IMR-90 (cell line): ENCODE measurements at regions not wholly inside any gene's neighbourhood (a gene's known extent, or its start where the extent isn't known, plus 50 kb on each side); places are given as distances from the start of the nearest gene placed in this dataset.

Experiments
- ATAC-seq: fragments of 200-7000 bp; cut with Tn5 transposase; 2 replicates; pipeline ENCODE4 v1.9.1; 2020; ENCODE audit warnings: low read depth, mild to moderate bottlenecking, moderate library complexity
- BruUV-seq: library from RNA; stranded (reverse); fragments of 400-500 nt; replicated peaks from 2 replicates; lab custom pipeline; 2021; lab: Mats Ljungman, UMichigan
- CTCF ChIA-PET: fragments of 300-600 bp; formaldehyde crosslinking; extraction: SDS; loops from one replicate; lab custom pipeline; 2021; ENCODE audit warnings: antibody characterized with exemption; lab: Yijun Ruan, JAX
- POLR2A ChIA-PET: fragments of 300-600 bp; sonication (Branson Sonifier 250); formaldehyde crosslinking; loops from one replicate; lab custom pipeline; 2022; ENCODE audit warnings: antibody characterized with exemption; ENCODE audit not compliant: unreplicated experiment; lab: Charles Lee
- DNase-seq: peaks from one replicate; pipeline ENCODE4 v3.0.0; 2013
- H2AFZ ChIP-seq: replicated peaks from 2 replicates; pipeline ENCODE3; 2013; ENCODE audit warnings: low read length, mild to moderate bottlenecking; ENCODE audit not compliant: poor library complexity
- H2AK5ac ChIP-seq: 2 replicates; pipeline ENCODE4 v1.6.1; 2013; ENCODE audit warnings: low read depth, low read length, inconsistent platforms
- H2AK9ac ChIP-seq: replicated peaks from 2 replicates; pipeline ENCODE3; 2013; ENCODE audit warnings: mild to moderate bottlenecking, low read depth, low read length, moderate library complexity; ENCODE audit not compliant: poor library complexity
- H2BK120ac ChIP-seq: 2 replicates; pipeline ENCODE4 v1.6.1; 2013; ENCODE audit warnings: low read depth, low read length, inconsistent platforms
- H2BK15ac ChIP-seq: 3 replicates; pipeline ENCODE4 v1.6.1; 2013; ENCODE audit warnings: low read depth, low read length, inconsistent platforms
- H2BK20ac ChIP-seq: 2 replicates; pipeline ENCODE4 v1.6.1; 2013; ENCODE audit warnings: low read depth, mild to moderate bottlenecking, inconsistent platforms, low read length, moderate library complexity
- H2BK5ac ChIP-seq: 2 replicates; pipeline ENCODE4 v1.6.1; 2013; ENCODE audit warnings: mild to moderate bottlenecking, low read depth, low read length, inconsistent platforms; ENCODE audit not compliant: poor library complexity, severe bottlenecking
- H3K14ac ChIP-seq: replicated peaks from 2 replicates; pipeline ENCODE4 v1.6.1; 2013; ENCODE audit warnings: low read depth, low read length, inconsistent platforms
- H3K18ac ChIP-seq: 2 replicates; pipeline ENCODE4 v1.6.1; 2013; ENCODE audit warnings: low read depth, low read length, control low read depth
- H3K23ac ChIP-seq: 2 replicates; pipeline ENCODE4 v1.6.1; 2013; ENCODE audit warnings: low read depth, low read length, inconsistent platforms
- H3K27ac ChIP-seq: 2 replicates; pipeline ENCODE4 v1.5.1; 2013; ENCODE audit warnings: mild to moderate bottlenecking, control low read depth, low read length; ENCODE audit not compliant: insufficient read depth
- H3K27me3 ChIP-seq: 2 replicates; pipeline ENCODE4 v1.6.1; 2013; ENCODE audit warnings: low read length; ENCODE audit not compliant: control insufficient read depth, insufficient read depth
- H3K36me3 ChIP-seq: 2 replicates; pipeline ENCODE4 v1.6.1; 2013; ENCODE audit warnings: low read length, mixed read lengths; ENCODE audit not compliant: control insufficient read depth, insufficient read depth
- H3K4ac ChIP-seq: 2 replicates; pipeline ENCODE4 v1.6.1; 2013; ENCODE audit warnings: low read depth, low read length, inconsistent platforms
- H3K4me1 ChIP-seq: 2 replicates; pipeline ENCODE4 v1.6.1; 2013; ENCODE audit warnings: low read length, mixed read lengths; ENCODE audit not compliant: control insufficient read depth, insufficient read depth
- H3K4me2 ChIP-seq: 2 replicates; pipeline ENCODE4 v1.6.1; 2013; ENCODE audit warnings: low read depth, mild to moderate bottlenecking, control low read depth, low read length, moderate library complexity
- H3K4me3 ChIP-seq: 2 replicates; pipeline ENCODE4 v1.5.1; 2013; ENCODE audit warnings: low read depth, mild to moderate bottlenecking, control low read depth, low read length, moderate library complexity; ENCODE audit not compliant: insufficient read depth
- H3K56ac ChIP-seq: 2 replicates; pipeline ENCODE4 v1.6.1; 2013; ENCODE audit warnings: low read length, inconsistent platforms; ENCODE audit not compliant: insufficient read depth; ENCODE audit errors: extremely low read depth
- H3K79me1 ChIP-seq, 2 experiments: 2 replicates each; pipeline ENCODE4 v1.6.1; 2013; ENCODE audit warnings: low read length in 2 of 2, inconsistent platforms in 1 of 2, low read depth in 1 of 2
- H3K9ac ChIP-seq: 2 replicates; pipeline ENCODE4 v1.6.1; 2013; ENCODE audit warnings: low read depth, low read length, control low read depth
- H3K9me1 ChIP-seq: 2 replicates; pipeline ENCODE4 v1.6.1; 2013; ENCODE audit warnings: low read length, inconsistent platforms; ENCODE audit not compliant: insufficient read depth
- H3K9me3 ChIP-seq: 2 replicates; pipeline ENCODE4 v1.6.1; 2013; ENCODE audit warnings: low read length; ENCODE audit not compliant: control insufficient read depth, insufficient read depth
- H4K20me1 ChIP-seq: 2 replicates; pipeline ENCODE4 v1.6.1; 2013; ENCODE audit warnings: low read length, inconsistent platforms; ENCODE audit not compliant: insufficient read depth
- H4K5ac ChIP-seq: 2 replicates; pipeline ENCODE4 v1.6.1; 2013; ENCODE audit warnings: mild to moderate bottlenecking, low read depth, low read length, control low read depth
- H4K8ac ChIP-seq, 2 experiments: 2 replicates each; pipeline ENCODE4 v1.6.1; 2013; ENCODE audit warnings: low read depth in 2 of 2, low read length in 2 of 2, control low read depth in 1 of 2, inconsistent platforms in 1 of 2
- H4K91ac ChIP-seq: 2 replicates; pipeline ENCODE4 v1.6.1; 2013; ENCODE audit warnings: low read depth, low read length, inconsistent platforms; ENCODE audit not compliant: insufficient read depth
- BHLHE40 ChIP-seq: fragments of 150-350 bp; IDR thresholded peaks from 2 replicates; pipeline ENCODE4 v1.6.1; 2016; ENCODE audit warnings: mild to moderate bottlenecking, low read depth, low read length
- CHD1 ChIP-seq: IDR thresholded peaks from 2 replicates; pipeline ENCODE4 v1.6.1; 2012; ENCODE audit warnings: low read depth, low read length, improper control_type of control experiment
- CTCF ChIP-seq: conservative IDR thresholded peaks from 2 replicates; pipeline ENCODE4 v1.5.1; 2012; ENCODE audit warnings: mild to moderate bottlenecking, low read depth, low read length, improper control_type of control experiment
- FOS ChIP-seq: fragments of 150-350 bp; IDR thresholded peaks from 2 replicates; pipeline ENCODE4 v1.6.1; 2016; ENCODE audit warnings: low read depth, low read length
- MAFK ChIP-seq: IDR thresholded peaks from 2 replicates; pipeline ENCODE4 v1.6.1; 2012; ENCODE audit warnings: low read depth, low read length, improper control_type of control experiment
- NFE2L2 ChIP-seq: fragments of 150-350 bp; IDR thresholded peaks from 2 replicates; pipeline ENCODE4 v1.6.1; 2016; ENCODE audit warnings: low read depth, mild to moderate bottlenecking, low read length
- POLR2A ChIP-seq: IDR thresholded peaks from 2 replicates; pipeline ENCODE4 v1.6.1; 2012; ENCODE audit warnings: mild to moderate bottlenecking, low read depth, low read length
- RAD21 ChIP-seq: IDR thresholded peaks from 2 replicates; pipeline ENCODE4 v1.6.1; 2012; ENCODE audit warnings: low read length, improper control_type of control experiment
- RCOR1 ChIP-seq: IDR thresholded peaks from 2 replicates; pipeline ENCODE4 v1.6.1; 2012; ENCODE audit warnings: mild to moderate bottlenecking, low read length, improper control_type of control experiment; ENCODE audit not compliant: insufficient replicate concordance
- RFX5 ChIP-seq: IDR thresholded peaks from 2 replicates; pipeline ENCODE4 v1.8.0; 2012; ENCODE audit warnings: low read depth, mild to moderate bottlenecking, low read length, moderate library complexity
- SMC3 ChIP-seq: fragments of 150-350 bp; IDR thresholded peaks from 2 replicates; pipeline ENCODE4 v1.6.1; 2016; ENCODE audit warnings: low read depth, mild to moderate bottlenecking, antibody characterized with exemption, low read length, moderate library complexity
- WGBS, 2 experiments: methylation state at CpG; one replicate each; pipeline versions ENCODE4 v1.1.5 to v1.1.7; 2013; ENCODE audit warnings: missing lambda C conversion rate in 2 of 2; ENCODE audit not compliant: insufficient read length in 1 of 2; ENCODE audit errors: extremely low coverage in 2 of 2; 5-methylcytosine and 5-hydroxymethylcytosine counted together
- dilution Hi-C: fragments of 300-500 bp; cut with HindIII; formaldehyde crosslinking; loops from one replicate; pipeline ENCODE4 v1.14.3; 2018; ENCODE audit warnings: low sequenced_read_pairs; ENCODE audit not compliant: unreplicated experiment
- in situ Hi-C: fragments of 300-500 bp; cut with MboI; formaldehyde crosslinking; loops from 3 replicates; pipeline ENCODE4 v1.14.3; 2019; ENCODE audit warnings: low sequenced_read_pairs, inconsistent platforms, mixed read lengths
- intact Hi-C: fragments of 100-400 bp; cut with micrococcal nuclease; formaldehyde crosslinking; loops from 2 replicates; pipeline ENCODE4 v1.10.0; 2022
- TF ChIP-seq, protein P1 (sequence below): fragments of 150-350 bp; IDR thresholded peaks from 2 replicates; pipeline ENCODE4 v1.6.1; 2017; ENCODE audit warnings: mild to moderate bottlenecking, antibody characterized with exemption, low read length, low read depth
- TF ChIP-seq, protein P2 (sequence below): fragments of 150-350 bp; IDR thresholded peaks from 2 replicates; pipeline ENCODE4 v1.6.1; 2016; ENCODE audit warnings: low read depth, mild to moderate bottlenecking, low read length, moderate library complexity, borderline replicate concordance

GRCh38 chr10:23786594-23786993 lies 347.7 kb downstream of the OTUD1 start:
- no peak for DNase-seq
- Histone ChIP-seq H3K79me1 (no peaks in the 10 kb centered on the region), H3K4me3 (no peak overlapping the region), H3K23ac (no peak overlapping the region), H2BK20ac (no peak overlapping the region), H4K8ac (no peak overlapping the region), H4K91ac (no peak overlapping the region), H2BK120ac (no peak overlapping the region), H4K20me1 (no peaks in the 10 kb centered on the region), H3K27ac (no peak overlapping the region), H3K18ac (no peak overlapping the region), H2BK15ac (no peak overlapping the region), H3K36me3 (no peaks in the 10 kb centered on the region), H3K4me2 (no peak overlapping the region), H2AK5ac (no peak overlapping the region), H3K27me3 (no peaks in the 10 kb centered on the region), H3K9me3 (peaks cover 3% of the 10 kb centered on the region; the same call in 1 of the 2 replicates), H2AFZ (no peak overlapping the region), H4K5ac (no peak overlapping the region), H3K14ac (no peak overlapping the region), H3K4me1 (no peaks in the 10 kb centered on the region), H3K4ac (no peak overlapping the region), H3K9ac (no peak overlapping the region), H3K9me1 (no peaks in the 10 kb centered on the region), H3K56ac (no peak overlapping the region), H2AK9ac (no peak overlapping the region), H2BK5ac (no peak overlapping the region)
- no peak for ATAC-seq
- dilution Hi-C loops (no loop called here), in situ Hi-C loops (no loop called here), intact Hi-C loops (no loop called here)
- BruUV-seq = no TSS peak
- WGBS, 2 experiments = no CpG with 5 or more reads among the region's 1 CpG
- no peak for TF ChIP-seq MAFK
- no peak for TF ChIP-seq RAD21
- TF ChIP-seq NFE2L2 = no peak
- TF ChIP-seq POLR2A = no peak
- TF ChIP-seq, protein P1, sequence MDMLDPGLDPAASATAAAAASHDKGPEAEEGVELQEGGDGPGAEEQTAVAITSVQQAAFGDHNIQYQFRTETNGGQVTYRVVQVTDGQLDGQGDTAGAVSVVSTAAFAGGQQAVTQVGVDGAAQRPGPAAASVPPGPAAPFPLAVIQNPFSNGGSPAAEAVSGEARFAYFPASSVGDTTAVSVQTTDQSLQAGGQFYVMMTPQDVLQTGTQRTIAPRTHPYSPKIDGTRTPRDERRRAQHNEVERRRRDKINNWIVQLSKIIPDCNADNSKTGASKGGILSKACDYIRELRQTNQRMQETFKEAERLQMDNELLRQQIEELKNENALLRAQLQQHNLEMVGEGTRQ = no peak
- TF ChIP-seq CTCF = no peak
- TF ChIP-seq CHD1 = no peak
- no peak for TF ChIP-seq SMC3
- TF ChIP-seq, protein P2, sequence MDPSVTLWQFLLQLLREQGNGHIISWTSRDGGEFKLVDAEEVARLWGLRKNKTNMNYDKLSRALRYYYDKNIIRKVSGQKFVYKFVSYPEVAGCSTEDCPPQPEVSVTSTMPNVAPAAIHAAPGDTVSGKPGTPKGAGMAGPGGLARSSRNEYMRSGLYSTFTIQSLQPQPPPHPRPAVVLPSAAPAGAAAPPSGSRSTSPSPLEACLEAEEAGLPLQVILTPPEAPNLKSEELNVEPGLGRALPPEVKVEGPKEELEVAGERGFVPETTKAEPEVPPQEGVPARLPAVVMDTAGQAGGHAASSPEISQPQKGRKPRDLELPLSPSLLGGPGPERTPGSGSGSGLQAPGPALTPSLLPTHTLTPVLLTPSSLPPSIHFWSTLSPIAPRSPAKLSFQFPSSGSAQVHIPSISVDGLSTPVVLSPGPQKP = no peak
- TF ChIP-seq BHLHE40 = no peak
- TF ChIP-seq FOS = no peak
- no peak for TF ChIP-seq RFX5
- no peak for TF ChIP-seq RCOR1
- ChIA-PET CTCF (no interaction called here), POLR2A (no interaction called here)
